K562 (cell line): ENCODE measurements at regions not wholly inside any gene's neighbourhood (a gene's known extent, or its start where the extent isn't known, plus 50 kb on each side); places are given as distances from the start of the nearest gene placed in this dataset.

Source experiments
- EP300 ChIP-seq: IDR thresholded peaks from 2 replicates; pipeline ENCODE4 v1.6.1; 2012; ENCODE audit warnings: low read length, improper control_type of control experiment
- TF ChIP-seq, protein P1 (sequence below): fragments of 450-650 bp; IDR thresholded peaks from 2 replicates; pipeline ENCODE4 v1.6.1; 2016; ENCODE audit warnings: mild to moderate bottlenecking, moderate library complexity
- TF ChIP-seq, protein P2 (sequence below), 2 experiments: fragments of 150-350 bp in 1 of 2; IDR thresholded peaks; 2 replicates each; pipeline ENCODE4 v1.6.1; 2012 to 2016; ENCODE audit warnings: low read depth in 2 of 2, low read length in 2 of 2, mild to moderate bottlenecking in 1 of 2, moderate library complexity in 1 of 2

DNA sequence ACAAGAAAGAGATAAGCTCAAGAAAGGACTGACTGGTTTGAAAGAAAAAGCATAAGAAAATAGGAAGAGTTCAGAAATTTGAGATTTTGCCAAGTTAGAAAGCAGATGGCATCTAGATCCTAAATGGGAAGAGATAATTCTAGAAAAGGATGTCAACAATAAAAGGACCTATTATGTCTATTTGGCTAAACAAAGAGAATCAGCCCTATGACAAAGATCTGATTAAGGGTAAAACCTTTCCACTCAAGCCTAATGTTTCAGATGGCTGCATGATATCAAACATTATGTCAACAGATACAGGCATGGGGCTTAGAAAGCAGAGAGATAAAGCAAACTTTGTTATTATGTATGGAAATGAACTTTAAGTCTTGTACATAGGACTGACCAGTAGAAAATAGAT lies 465.0 kb upstream of the TRIB2 start (continued):
- TF ChIP-seq, protein P1, sequence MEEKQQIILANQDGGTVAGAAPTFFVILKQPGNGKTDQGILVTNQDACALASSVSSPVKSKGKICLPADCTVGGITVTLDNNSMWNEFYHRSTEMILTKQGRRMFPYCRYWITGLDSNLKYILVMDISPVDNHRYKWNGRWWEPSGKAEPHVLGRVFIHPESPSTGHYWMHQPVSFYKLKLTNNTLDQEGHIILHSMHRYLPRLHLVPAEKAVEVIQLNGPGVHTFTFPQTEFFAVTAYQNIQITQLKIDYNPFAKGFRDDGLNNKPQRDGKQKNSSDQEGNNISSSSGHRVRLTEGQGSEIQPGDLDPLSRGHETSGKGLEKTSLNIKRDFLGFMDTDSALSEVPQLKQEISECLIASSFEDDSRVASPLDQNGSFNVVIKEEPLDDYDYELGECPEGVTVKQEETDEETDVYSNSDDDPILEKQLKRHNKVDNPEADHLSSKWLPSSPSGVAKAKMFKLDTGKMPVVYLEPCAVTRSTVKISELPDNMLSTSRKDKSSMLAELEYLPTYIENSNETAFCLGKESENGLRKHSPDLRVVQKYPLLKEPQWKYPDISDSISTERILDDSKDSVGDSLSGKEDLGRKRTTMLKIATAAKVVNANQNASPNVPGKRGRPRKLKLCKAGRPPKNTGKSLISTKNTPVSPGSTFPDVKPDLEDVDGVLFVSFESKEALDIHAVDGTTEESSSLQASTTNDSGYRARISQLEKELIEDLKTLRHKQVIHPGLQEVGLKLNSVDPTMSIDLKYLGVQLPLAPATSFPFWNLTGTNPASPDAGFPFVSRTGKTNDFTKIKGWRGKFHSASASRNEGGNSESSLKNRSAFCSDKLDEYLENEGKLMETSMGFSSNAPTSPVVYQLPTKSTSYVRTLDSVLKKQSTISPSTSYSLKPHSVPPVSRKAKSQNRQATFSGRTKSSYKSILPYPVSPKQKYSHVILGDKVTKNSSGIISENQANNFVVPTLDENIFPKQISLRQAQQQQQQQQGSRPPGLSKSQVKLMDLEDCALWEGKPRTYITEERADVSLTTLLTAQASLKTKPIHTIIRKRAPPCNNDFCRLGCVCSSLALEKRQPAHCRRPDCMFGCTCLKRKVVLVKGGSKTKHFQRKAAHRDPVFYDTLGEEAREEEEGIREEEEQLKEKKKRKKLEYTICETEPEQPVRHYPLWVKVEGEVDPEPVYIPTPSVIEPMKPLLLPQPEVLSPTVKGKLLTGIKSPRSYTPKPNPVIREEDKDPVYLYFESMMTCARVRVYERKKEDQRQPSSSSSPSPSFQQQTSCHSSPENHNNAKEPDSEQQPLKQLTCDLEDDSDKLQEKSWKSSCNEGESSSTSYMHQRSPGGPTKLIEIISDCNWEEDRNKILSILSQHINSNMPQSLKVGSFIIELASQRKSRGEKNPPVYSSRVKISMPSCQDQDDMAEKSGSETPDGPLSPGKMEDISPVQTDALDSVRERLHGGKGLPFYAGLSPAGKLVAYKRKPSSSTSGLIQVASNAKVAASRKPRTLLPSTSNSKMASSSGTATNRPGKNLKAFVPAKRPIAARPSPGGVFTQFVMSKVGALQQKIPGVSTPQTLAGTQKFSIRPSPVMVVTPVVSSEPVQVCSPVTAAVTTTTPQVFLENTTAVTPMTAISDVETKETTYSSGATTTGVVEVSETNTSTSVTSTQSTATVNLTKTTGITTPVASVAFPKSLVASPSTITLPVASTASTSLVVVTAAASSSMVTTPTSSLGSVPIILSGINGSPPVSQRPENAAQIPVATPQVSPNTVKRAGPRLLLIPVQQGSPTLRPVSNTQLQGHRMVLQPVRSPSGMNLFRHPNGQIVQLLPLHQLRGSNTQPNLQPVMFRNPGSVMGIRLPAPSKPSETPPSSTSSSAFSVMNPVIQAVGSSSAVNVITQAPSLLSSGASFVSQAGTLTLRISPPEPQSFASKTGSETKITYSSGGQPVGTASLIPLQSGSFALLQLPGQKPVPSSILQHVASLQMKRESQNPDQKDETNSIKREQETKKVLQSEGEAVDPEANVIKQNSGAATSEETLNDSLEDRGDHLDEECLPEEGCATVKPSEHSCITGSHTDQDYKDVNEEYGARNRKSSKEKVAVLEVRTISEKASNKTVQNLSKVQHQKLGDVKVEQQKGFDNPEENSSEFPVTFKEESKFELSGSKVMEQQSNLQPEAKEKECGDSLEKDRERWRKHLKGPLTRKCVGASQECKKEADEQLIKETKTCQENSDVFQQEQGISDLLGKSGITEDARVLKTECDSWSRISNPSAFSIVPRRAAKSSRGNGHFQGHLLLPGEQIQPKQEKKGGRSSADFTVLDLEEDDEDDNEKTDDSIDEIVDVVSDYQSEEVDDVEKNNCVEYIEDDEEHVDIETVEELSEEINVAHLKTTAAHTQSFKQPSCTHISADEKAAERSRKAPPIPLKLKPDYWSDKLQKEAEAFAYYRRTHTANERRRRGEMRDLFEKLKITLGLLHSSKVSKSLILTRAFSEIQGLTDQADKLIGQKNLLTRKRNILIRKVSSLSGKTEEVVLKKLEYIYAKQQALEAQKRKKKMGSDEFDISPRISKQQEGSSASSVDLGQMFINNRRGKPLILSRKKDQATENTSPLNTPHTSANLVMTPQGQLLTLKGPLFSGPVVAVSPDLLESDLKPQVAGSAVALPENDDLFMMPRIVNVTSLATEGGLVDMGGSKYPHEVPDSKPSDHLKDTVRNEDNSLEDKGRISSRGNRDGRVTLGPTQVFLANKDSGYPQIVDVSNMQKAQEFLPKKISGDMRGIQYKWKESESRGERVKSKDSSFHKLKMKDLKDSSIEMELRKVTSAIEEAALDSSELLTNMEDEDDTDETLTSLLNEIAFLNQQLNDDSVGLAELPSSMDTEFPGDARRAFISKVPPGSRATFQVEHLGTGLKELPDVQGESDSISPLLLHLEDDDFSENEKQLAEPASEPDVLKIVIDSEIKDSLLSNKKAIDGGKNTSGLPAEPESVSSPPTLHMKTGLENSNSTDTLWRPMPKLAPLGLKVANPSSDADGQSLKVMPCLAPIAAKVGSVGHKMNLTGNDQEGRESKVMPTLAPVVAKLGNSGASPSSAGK: no peak
- TF ChIP-seq EP300: no peak
- TF ChIP-seq, protein P2, sequence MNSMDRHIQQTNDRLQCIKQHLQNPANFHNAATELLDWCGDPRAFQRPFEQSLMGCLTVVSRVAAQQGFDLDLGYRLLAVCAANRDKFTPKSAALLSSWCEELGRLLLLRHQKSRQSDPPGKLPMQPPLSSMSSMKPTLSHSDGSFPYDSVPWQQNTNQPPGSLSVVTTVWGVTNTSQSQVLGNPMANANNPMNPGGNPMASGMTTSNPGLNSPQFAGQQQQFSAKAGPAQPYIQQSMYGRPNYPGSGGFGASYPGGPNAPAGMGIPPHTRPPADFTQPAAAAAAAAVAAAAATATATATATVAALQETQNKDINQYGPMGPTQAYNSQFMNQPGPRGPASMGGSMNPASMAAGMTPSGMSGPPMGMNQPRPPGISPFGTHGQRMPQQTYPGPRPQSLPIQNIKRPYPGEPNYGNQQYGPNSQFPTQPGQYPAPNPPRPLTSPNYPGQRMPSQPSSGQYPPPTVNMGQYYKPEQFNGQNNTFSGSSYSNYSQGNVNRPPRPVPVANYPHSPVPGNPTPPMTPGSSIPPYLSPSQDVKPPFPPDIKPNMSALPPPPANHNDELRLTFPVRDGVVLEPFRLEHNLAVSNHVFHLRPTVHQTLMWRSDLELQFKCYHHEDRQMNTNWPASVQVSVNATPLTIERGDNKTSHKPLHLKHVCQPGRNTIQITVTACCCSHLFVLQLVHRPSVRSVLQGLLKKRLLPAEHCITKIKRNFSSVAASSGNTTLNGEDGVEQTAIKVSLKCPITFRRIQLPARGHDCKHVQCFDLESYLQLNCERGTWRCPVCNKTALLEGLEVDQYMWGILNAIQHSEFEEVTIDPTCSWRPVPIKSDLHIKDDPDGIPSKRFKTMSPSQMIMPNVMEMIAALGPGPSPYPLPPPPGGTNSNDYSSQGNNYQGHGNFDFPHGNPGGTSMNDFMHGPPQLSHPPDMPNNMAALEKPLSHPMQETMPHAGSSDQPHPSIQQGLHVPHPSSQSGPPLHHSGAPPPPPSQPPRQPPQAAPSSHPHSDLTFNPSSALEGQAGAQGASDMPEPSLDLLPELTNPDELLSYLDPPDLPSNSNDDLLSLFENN (IDR thresholded peaks at IDR 0.05; ENCODE audit: low read depth in 2 of 2, low read length in 2 of 2): no peak
